Ovary (tissue), 7 donors: ENCODE measurements at regions not wholly inside any gene's neighbourhood (a gene's known extent, or its start where the extent isn't known, plus 50 kb on each side); places are given as distances from the start of the nearest gene placed in this dataset.

Experiments
- DNase-seq, 5 donors: peaks; one replicate each; pipeline ENCODE4 v3.0.0-alpha.2; 2019 to 2020
- H3K27ac ChIP-seq, 2 donors: fragments of 200-600 bp; one replicate each; pipeline versions ENCODE4 v1.5.1 to v1.8.0; 2019 to 2022
- H3K27me3 ChIP-seq: fragments of 200-600 bp; one replicate; pipeline ENCODE4 v1.8.0; 2022
- H3K36me3 ChIP-seq: fragments of 200-600 bp; sonication (generic); one replicate; pipeline ENCODE4 v1.5.1; 2019
- H3K4me1 ChIP-seq: one replicate; pipeline ENCODE4 v1.8.1; 2013; ENCODE audit warnings: mild to moderate bottlenecking, moderate library complexity; ENCODE audit not compliant: insufficient read depth
- H3K4me3 ChIP-seq: fragments of 200-600 bp; sonication (generic); one replicate; pipeline ENCODE4 v1.5.1; 2017
- H3K9me3 ChIP-seq, 2 donors: fragments of 200-600 bp in 1 of 2; sonication (generic) in 1 of 2; one replicate each; pipeline versions ENCODE4 v1.5.1 to v1.8.1; 2013 to 2019; ENCODE audit warnings: mild to moderate bottlenecking in 1 of 2, moderate library complexity in 1 of 2
- EP300 ChIP-seq: sonication (generic); formaldehyde crosslinking; IDR thresholded peaks from one replicate; pipeline ENCODE4 v1.6.1; 2017; ENCODE audit warnings: antibody characterized with exemption
- POLR2A ChIP-seq: fragments of 450-650 bp; IDR thresholded peaks from one replicate; pipeline ENCODE4 v1.6.1; 2017; ENCODE audit warnings: antibody characterized with exemption, mild to moderate bottlenecking, moderate library complexity
- WGBS, 3 donors: extraction: QIAGEN DNeasy Blood & Tissue Kit in 1 of 3; methylation state at CpG; one replicate each; pipeline versions ENCODE4 v1.1.5 to v1.1.7; 2013 to 2017; 5-methylcytosine and 5-hydroxymethylcytosine counted together
- intact Hi-C, 4 donors: fragments of 100-400 bp; cut with DNase I; formaldehyde crosslinking; loops; one replicate each; pipeline versions ENCODE4 v1.11.0 to v1.15.1; 2022 to 2023
- TF ChIP-seq, protein P1 (sequence below), 3 donors: fragments of 450-650 bp in 2 of 3; fragments of 200-600 bp in 1 of 3; IDR thresholded peaks; one replicate each; pipeline versions ENCODE4 v1.5.1 to v1.8.0; 2016 to 2022; ENCODE audit warnings: antibody characterized with exemption in 3 of 3, mild to moderate bottlenecking in 1 of 3
- donor health status: DM: no; HTN: no; CAD: no; lungs with moderate emphysema.
- donor health status: DM: no; HTN: no; CAD: no.
- donor health status: Bipolar disorder and iron deficiency.
- donor health status: DM: no; HTN: no; CAD: no.
- donor health status: DM: yes; HTN: yes; CAD: no.

DNA sequence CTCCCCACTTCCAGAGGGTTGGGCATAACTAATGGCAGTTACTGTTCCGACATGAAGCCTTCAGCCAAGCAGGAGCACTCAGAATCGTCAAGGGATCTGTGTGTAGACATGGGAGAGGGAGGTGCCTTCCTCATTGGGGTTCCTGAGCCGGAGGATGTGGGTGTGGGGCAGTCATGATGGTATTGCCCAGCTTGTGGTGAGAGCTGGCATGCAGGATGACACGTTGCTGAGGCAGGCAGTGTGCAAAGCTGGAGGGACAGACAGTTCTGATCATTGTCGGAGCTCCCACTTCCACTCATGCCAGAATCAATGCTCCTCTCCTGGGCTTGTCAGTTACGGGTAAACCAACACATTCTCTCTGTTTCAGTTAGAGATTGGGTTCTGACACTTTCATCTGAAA lies 83.9 kb upstream of the TSC22D1 start:
- H3K36me3 ChIP-seq: no peaks in the 10 kb centered on the region
- no peaks in the 10 kb centered on the region for H3K4me1 ChIP-seq
- TF ChIP-seq POLR2A: no peak
- TF ChIP-seq EP300: no peak
- TF ChIP-seq, protein P1, sequence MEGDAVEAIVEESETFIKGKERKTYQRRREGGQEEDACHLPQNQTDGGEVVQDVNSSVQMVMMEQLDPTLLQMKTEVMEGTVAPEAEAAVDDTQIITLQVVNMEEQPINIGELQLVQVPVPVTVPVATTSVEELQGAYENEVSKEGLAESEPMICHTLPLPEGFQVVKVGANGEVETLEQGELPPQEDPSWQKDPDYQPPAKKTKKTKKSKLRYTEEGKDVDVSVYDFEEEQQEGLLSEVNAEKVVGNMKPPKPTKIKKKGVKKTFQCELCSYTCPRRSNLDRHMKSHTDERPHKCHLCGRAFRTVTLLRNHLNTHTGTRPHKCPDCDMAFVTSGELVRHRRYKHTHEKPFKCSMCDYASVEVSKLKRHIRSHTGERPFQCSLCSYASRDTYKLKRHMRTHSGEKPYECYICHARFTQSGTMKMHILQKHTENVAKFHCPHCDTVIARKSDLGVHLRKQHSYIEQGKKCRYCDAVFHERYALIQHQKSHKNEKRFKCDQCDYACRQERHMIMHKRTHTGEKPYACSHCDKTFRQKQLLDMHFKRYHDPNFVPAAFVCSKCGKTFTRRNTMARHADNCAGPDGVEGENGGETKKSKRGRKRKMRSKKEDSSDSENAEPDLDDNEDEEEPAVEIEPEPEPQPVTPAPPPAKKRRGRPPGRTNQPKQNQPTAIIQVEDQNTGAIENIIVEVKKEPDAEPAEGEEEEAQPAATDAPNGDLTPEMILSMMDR (IDR thresholded peaks at IDR 0.05): no peak
- no peak for DNase-seq
- H3K27ac ChIP-seq: no peak overlapping the region
- intact Hi-C loops: no loop called here
- no peaks in the 10 kb centered on the region for H3K9me3 ChIP-seq
- 84 to 88% (median 87%) methylated on average over 6 of the region's 6 CpGs for WGBS, 3 donors
- H3K27me3 ChIP-seq: no peaks in the 10 kb centered on the region
- no peak overlapping the region for H3K4me3 ChIP-seq

DNA sequence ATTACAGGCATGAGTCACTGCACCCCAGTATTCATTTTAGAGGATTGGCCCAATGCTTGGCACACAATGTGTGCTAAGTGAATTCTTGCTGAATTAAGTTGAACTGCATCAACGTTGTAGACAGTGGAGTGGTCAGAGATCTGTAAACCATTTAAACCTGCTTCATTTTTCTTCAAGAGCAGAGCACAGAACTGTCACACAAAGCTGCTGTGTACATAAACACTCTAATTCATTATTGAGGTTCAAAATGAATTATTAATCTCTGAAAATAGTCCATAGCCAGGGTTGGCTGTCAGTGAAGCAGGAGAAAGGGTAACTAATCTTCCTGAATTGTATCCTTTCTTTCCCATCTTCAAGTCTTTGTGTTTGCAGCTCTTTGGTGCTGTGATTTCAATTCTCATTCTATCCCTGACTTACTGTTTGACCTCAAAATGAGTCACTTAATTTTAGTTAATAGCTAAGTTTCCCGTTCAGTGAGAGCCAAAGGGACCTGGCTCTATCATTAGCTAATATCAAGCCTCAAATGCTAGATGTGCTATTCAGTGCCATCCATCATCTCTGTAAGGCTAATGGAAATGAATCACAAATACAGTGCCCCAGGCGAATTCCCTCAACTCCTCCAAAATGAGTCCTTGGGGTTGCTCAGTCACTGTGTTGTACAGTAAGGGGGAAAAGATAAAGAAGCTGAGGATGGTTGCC lies 77.0 kb upstream of the TSC22D1 start:
- no peaks in the 10 kb centered on the region for H3K4me1 ChIP-seq
- no peaks in the 10 kb centered on the region for H3K36me3 ChIP-seq
- TF ChIP-seq, protein P1 (IDR thresholded peaks at IDR 0.05): no peak
- TF ChIP-seq EP300: no peak
- no peak for TF ChIP-seq POLR2A
- no peak for DNase-seq
- no peak overlapping the region for H3K4me3 ChIP-seq
- H3K27me3 ChIP-seq: no peaks in the 10 kb centered on the region
- no peaks in the 10 kb centered on the region for H3K9me3 ChIP-seq
- H3K27ac ChIP-seq: no peak overlapping the region
- intact Hi-C loops: no loop called here
- 60 to 72% (median 65%) methylated on average over 3 of the region's 3 CpGs for WGBS, 3 donors

DNA sequence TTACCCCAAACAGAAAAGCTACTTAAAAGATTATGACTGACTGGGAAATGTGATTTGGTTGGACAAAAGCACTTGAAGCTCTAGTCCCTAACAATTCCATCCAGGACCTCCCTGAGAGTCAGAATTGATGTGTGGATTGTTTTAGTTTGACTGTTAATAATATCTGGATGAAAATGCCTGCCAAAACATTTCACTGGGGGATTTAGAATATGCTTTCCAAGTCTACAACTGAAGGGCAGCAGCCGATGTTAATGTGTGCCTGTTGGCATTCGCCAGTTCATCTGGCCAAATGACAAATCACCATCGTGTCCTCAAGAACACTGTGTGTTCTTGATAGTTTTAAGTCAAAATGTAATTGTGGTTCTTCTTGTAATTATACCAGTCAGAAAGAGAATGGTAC lies 76.0 kb upstream of the TSC22D1 start:
- TF ChIP-seq EP300 (no peak), POLR2A (no peak)
- TF ChIP-seq, protein P1 (IDR thresholded peaks at IDR 0.05): no peak
- no peak overlapping the region for H3K4me3 ChIP-seq
- 51 to 57% (median 53%) methylated on average over 3 of the region's 3 CpGs for WGBS, 3 donors
- no peaks in the 10 kb centered on the region for H3K4me1 ChIP-seq
- H3K27me3 ChIP-seq: no peaks in the 10 kb centered on the region
- no peak overlapping the region for H3K27ac ChIP-seq
- H3K9me3 ChIP-seq: no peaks in the 10 kb centered on the region
- DNase-seq: no peak
- no peaks in the 10 kb centered on the region for H3K36me3 ChIP-seq
- intact Hi-C loops: no loop called here

DNA sequence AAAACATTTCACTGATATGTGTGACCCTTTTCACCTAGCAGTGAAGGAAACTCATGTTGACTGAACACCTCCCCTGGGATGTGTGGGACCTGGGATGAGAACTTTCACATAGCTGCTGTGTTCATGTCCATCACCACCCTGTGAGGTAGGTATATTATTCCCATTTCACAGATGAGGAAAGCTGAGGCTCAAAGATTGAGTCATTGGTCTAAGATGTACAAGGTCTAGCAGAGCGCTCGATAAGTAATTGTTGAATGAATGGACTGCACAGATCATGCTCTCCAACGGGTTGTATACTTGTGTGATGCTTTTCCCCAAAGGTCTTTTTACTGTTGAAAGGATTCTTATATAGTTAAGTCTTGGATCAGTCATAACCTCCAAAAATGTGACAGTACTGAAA lies 75.6 kb upstream of the TSC22D1 start:
- Histone ChIP-seq H3K4me1 (no peaks in the 10 kb centered on the region), H3K4me3 (no peak overlapping the region), H3K27ac (no peak overlapping the region), H3K36me3 (no peaks in the 10 kb centered on the region), H3K27me3 (no peaks in the 10 kb centered on the region), H3K9me3 (no peaks in the 10 kb centered on the region)
- intact Hi-C loops: no loop called here
- DNase-seq: no peak
- 87 to 95% (median 94%) methylated on average over 3 of the region's 3 CpGs for WGBS, 3 donors
- no peak for TF ChIP-seq POLR2A
- TF ChIP-seq EP300: no peak
- TF ChIP-seq, protein P1 (IDR thresholded peaks at IDR 0.05): no peak
